ENCODE measurements at regions not wholly inside any gene's neighbourhood (a gene's known extent, or its start where the extent isn't known, plus 50 kb on each side); places are given as distances from the start of the nearest gene placed in this dataset.

DNA sequence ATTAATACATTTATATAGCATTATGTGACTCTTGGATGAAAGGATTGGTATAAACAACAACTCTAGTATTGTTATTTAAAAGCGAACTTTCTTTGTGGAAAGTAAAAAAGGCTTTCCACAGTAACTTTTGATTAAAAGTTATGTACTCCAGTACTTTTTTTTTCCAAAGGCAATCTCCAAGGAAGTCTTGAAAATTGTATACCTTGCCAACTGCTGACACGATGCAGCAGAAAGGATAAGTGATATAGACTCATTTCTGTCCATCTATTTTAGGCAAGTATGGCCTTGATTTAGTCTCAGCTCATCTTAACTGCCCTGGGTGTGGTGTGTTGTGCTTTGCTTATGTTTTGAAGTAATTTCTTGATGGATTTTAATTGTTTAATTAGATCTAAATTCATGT lies 79.7 kb downstream of the OTOL1 start:
- TF ChIP-seq, protein P1, sequence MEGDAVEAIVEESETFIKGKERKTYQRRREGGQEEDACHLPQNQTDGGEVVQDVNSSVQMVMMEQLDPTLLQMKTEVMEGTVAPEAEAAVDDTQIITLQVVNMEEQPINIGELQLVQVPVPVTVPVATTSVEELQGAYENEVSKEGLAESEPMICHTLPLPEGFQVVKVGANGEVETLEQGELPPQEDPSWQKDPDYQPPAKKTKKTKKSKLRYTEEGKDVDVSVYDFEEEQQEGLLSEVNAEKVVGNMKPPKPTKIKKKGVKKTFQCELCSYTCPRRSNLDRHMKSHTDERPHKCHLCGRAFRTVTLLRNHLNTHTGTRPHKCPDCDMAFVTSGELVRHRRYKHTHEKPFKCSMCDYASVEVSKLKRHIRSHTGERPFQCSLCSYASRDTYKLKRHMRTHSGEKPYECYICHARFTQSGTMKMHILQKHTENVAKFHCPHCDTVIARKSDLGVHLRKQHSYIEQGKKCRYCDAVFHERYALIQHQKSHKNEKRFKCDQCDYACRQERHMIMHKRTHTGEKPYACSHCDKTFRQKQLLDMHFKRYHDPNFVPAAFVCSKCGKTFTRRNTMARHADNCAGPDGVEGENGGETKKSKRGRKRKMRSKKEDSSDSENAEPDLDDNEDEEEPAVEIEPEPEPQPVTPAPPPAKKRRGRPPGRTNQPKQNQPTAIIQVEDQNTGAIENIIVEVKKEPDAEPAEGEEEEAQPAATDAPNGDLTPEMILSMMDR (IDR thresholded peaks at IDR 0.05; ENCODE audit: low read depth, low read length) = no peak

GRCh38 chr3:161576714-161577510 lies 80.3 kb downstream of the OTOL1 start:
- in situ Hi-C loops (cut with HindIII; ENCODE audit: low sequenced_read_pairs) = no loop called here

More for the DNA sequence above, 79.7 kb downstream of the OTOL1 start:
- H3K4me3 ChIP-seq (ENCODE audit: low read depth, low read length) = no peak overlapping the region
- DNase-seq (ENCODE audit: low read depth, low spot score) = no peak
- in situ Hi-C loops (cut with HindIII; ENCODE audit: low sequenced_read_pairs) = no loop called here

DNA sequence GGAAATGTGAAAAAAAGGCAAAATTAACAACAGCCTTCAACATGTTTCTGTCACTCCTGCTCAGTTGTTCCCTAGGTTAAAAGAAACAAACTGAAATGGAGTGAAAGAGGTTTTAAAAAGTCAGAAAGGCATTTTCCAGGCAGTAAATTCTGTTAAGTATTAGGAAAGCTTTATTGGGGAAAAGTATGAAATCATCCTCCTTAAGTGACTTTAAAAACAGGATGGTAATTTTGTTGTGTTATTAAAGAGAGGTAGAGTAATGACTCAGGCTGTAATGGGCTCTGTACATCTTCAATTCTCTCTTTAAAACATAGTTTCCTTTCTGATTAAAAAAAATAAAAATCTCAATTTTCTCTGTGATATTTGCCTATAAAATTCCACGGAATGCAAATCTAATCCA lies 81.1 kb downstream of the OTOL1 start:
- no peak for DNase-seq (ENCODE audit: low read depth, low spot score)
- no peak overlapping the region for H3K4me3 ChIP-seq (ENCODE audit: low read depth, low read length)
- TF ChIP-seq, protein P1 (IDR thresholded peaks at IDR 0.05; ENCODE audit: low read depth, low read length) = no peak
- in situ Hi-C loops (cut with HindIII; ENCODE audit: low sequenced_read_pairs) = no loop called here

More at GRCh38 chr3:161576714-161577510, 80.3 kb downstream of the OTOL1 start:
- no peak for DNase-seq (ENCODE audit: low read depth, low spot score)
- H3K4me3 ChIP-seq (ENCODE audit: low read depth, low read length) = no peak overlapping the region
- TF ChIP-seq, protein P1 (IDR thresholded peaks at IDR 0.05; ENCODE audit: low read depth, low read length) = no peak

- TF ChIP-seq, protein P1 (IDR thresholded peaks at IDR 0.05; ENCODE audit: low read depth, low read length) = no peak
- no peak for DNase-seq (ENCODE audit: low read depth, low spot score)
- in situ Hi-C loops (cut with HindIII; ENCODE audit: low sequenced_read_pairs) = no loop called here
- H3K4me3 ChIP-seq (ENCODE audit: low read depth, low read length) = no peak overlapping the region
Measured at GRCh38 chr3:161579395-161580126, 83.0 kb downstream of the OTOL1 start.

GRCh38 chr3:161585922-161586321 lies 89.3 kb downstream of the OTOL1 start:
- in situ Hi-C loops (cut with HindIII; ENCODE audit: low sequenced_read_pairs) = no loop called here
- TF ChIP-seq, protein P1 (IDR thresholded peaks at IDR 0.05; ENCODE audit: low read depth, low read length) = no peak
- no peak overlapping the region for H3K4me3 ChIP-seq (ENCODE audit: low read depth, low read length)
- no peak for DNase-seq (ENCODE audit: low read depth, low spot score)

GRCh38 chr3:161586556-161587235 lies 90.1 kb downstream of the OTOL1 start:
- no peak for DNase-seq (ENCODE audit: low read depth, low spot score)
- in situ Hi-C loops (cut with HindIII; ENCODE audit: low sequenced_read_pairs) = no loop called here

More at GRCh38 chr3:161586556-161587235, 90.1 kb downstream of the OTOL1 start:
- H3K4me3 ChIP-seq (ENCODE audit: low read depth, low read length) = no peak overlapping the region
- TF ChIP-seq, protein P1 (IDR thresholded peaks at IDR 0.05; ENCODE audit: low read depth, low read length) = no peak

Measured in astrocyte of the spinal cord (primary cell).